OCI-LY3 (cell line): ENCODE measurements at regions not wholly inside any gene's neighbourhood (a gene's known extent, or its start where the extent isn't known, plus 50 kb on each side); places are given as distances from the start of the nearest gene placed in this dataset.

ENCODE experiments used
- EZH2phosphoT487 ChIP-seq: fragments of 200-600 bp; shearing (Covaris generic); IDR thresholded peaks from 2 replicates; pipeline ENCODE4 v1.6.1; 2018; ENCODE audit warnings: antibody characterized with exemption, mixed run types, low read depth
- TF ChIP-seq, protein P1 (sequence below): fragments of 200-600, 300-600 bp; sonication (generic); IDR thresholded peaks from 2 replicates; pipeline ENCODE4 v1.5.1; 2014; ENCODE audit warnings: antibody characterized with exemption, low read length, low read depth

DNA sequence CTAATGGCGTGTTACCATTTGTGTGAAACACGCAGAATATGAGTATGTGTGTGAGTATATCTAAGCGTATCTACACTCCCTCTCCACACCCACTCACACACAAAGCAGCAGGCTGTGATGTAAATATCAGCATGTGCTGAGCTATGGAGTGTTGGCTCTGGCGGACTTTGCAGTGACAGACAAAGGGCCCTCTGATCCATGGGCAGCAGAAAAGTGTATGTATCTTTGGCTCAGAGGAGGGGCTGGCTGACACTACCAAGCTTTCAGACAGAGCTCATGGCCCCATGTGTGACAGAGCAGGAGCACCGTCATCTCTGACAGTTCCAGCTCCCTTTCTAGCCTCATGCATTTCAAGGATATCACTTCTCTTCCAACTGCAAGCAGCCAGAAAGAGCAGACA is 57.2 kb upstream of the ASB18 start:
- TF ChIP-seq, protein P1, sequence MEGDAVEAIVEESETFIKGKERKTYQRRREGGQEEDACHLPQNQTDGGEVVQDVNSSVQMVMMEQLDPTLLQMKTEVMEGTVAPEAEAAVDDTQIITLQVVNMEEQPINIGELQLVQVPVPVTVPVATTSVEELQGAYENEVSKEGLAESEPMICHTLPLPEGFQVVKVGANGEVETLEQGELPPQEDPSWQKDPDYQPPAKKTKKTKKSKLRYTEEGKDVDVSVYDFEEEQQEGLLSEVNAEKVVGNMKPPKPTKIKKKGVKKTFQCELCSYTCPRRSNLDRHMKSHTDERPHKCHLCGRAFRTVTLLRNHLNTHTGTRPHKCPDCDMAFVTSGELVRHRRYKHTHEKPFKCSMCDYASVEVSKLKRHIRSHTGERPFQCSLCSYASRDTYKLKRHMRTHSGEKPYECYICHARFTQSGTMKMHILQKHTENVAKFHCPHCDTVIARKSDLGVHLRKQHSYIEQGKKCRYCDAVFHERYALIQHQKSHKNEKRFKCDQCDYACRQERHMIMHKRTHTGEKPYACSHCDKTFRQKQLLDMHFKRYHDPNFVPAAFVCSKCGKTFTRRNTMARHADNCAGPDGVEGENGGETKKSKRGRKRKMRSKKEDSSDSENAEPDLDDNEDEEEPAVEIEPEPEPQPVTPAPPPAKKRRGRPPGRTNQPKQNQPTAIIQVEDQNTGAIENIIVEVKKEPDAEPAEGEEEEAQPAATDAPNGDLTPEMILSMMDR, result no peak
- no peak for TF ChIP-seq EZH2phosphoT487
